ENCODE measurements at regions not wholly inside any gene's neighbourhood (a gene's known extent, or its start where the extent isn't known, plus 50 kb on each side); places are given as distances from the start of the nearest gene placed in this dataset.

GRCh38 chr2:104179644-104180043 lies 674.3 kb upstream of the POU3F3 start:
- DNase-seq: no peak

GRCh38 chr2:104200533-104201168 lies 653.3 kb upstream of the POU3F3 start:
- DNase-seq: no peak

GRCh38 chr2:104213758-104214157 lies 640.2 kb upstream of the POU3F3 start:
- no peak for DNase-seq

GRCh38 chr2:104215269-104216161 lies 638.4 kb upstream of the POU3F3 start:
- no peak for DNase-seq

- DNase-seq: no peak
Observed at GRCh38 chr2:104233591-104233990, 620.3 kb upstream of the POU3F3 start.

GRCh38 chr2:104236491-104236890 lies 617.4 kb upstream of the POU3F3 start:
- no peak for DNase-seq

- no peak for DNase-seq
Observed at GRCh38 chr2:104240984-104241383, 612.9 kb upstream of the POU3F3 start.

GRCh38 chr2:104249629-104250028 lies 604.3 kb upstream of the POU3F3 start:
- DNase-seq: no peak

- DNase-seq: no peak
Observed at GRCh38 chr2:104250635-104251034, 603.3 kb upstream of the POU3F3 start.

- no peak for DNase-seq
Observed at GRCh38 chr2:104254017-104254416, 599.9 kb upstream of the POU3F3 start.

GRCh38 chr2:104262714-104263113 lies 591.2 kb upstream of the POU3F3 start:
- DNase-seq: no peak

- DNase-seq: no peak
Observed at GRCh38 chr2:104279646-104280045, 574.3 kb upstream of the POU3F3 start.

- no peak for DNase-seq
Observed at GRCh38 chr2:104280216-104280615, 573.7 kb upstream of the POU3F3 start.

- no peak for DNase-seq
Observed at GRCh38 chr2:104286841-104287240, 567.1 kb upstream of the POU3F3 start.

GRCh38 chr2:104289651-104290565 lies 564.0 kb upstream of the POU3F3 start:
- no peak for DNase-seq

- no peak for DNase-seq
Observed at GRCh38 chr2:104290566-104290891, 563.4 kb upstream of the POU3F3 start.

GRCh38 chr2:104312684-104313083 lies 541.2 kb upstream of the POU3F3 start:
- no peak for DNase-seq

GRCh38 chr2:104318001-104318665 lies 535.8 kb upstream of the POU3F3 start:
- DNase-seq: no peak

GRCh38 chr2:104321116-104321795 lies 532.7 kb upstream of the POU3F3 start:
- DNase-seq: no peak

- DNase-seq: no peak
Observed at GRCh38 chr2:104321796-104322349, 532.0 kb upstream of the POU3F3 start.

GRCh38 chr2:104332731-104333130 lies 521.2 kb upstream of the POU3F3 start:
- DNase-seq: peak in 1 of 2 experiments; percentile 7

GRCh38 chr2:104337869-104338268 lies 516.0 kb upstream of the POU3F3 start:
- DNase-seq: no peak

All from AML-193 (cell line).